WERI-Rb-1 (cell line): ENCODE measurements at regions not wholly inside any gene's neighbourhood (a gene's known extent, or its start where the extent isn't known, plus 50 kb on each side); places are given as distances from the start of the nearest gene placed in this dataset.

Source experiments
- DNase-seq: peaks from one replicate; pipeline ENCODE4 v3.0.0-alpha.2; 2020
- H3K27ac ChIP-seq: fragments of 250-450 bp; sonication (Bioruptor Pico); 2 replicates; pipeline ENCODE4 v1.5.1; 2020; ENCODE audit warnings: mild to moderate bottlenecking, moderate library complexity
- H3K27me3 ChIP-seq: fragments of 250-450 bp; sonication (Bioruptor Pico); 2 replicates; pipeline ENCODE4 v1.5.1; 2021; ENCODE audit warnings: mild to moderate bottlenecking, low read depth, moderate library complexity; ENCODE audit not compliant: insufficient read depth, severe bottlenecking
- H3K36me3 ChIP-seq: fragments of 250-450 bp; sonication (Bioruptor Pico); 2 replicates; pipeline ENCODE4 v1.5.1; 2020; ENCODE audit warnings: mild to moderate bottlenecking, moderate library complexity
- H3K4me3 ChIP-seq: 2 replicates; pipeline ENCODE4 v1.5.1; 2011; ENCODE audit warnings: low read depth, mild to moderate bottlenecking, control low read depth, low read length
- H3K9me3 ChIP-seq: fragments of 250-450 bp; sonication (Bioruptor Pico); 2 replicates; pipeline ENCODE4 v1.5.1; 2021; ENCODE audit warnings: mild to moderate bottlenecking, moderate library complexity; ENCODE audit not compliant: severe bottlenecking
- TF ChIP-seq, protein P1 (sequence below): IDR thresholded peaks from 2 replicates; pipeline ENCODE4 v1.5.1; 2011; ENCODE audit warnings: low read depth, mild to moderate bottlenecking, control low read depth, inconsistent platforms, low read length

DNA sequence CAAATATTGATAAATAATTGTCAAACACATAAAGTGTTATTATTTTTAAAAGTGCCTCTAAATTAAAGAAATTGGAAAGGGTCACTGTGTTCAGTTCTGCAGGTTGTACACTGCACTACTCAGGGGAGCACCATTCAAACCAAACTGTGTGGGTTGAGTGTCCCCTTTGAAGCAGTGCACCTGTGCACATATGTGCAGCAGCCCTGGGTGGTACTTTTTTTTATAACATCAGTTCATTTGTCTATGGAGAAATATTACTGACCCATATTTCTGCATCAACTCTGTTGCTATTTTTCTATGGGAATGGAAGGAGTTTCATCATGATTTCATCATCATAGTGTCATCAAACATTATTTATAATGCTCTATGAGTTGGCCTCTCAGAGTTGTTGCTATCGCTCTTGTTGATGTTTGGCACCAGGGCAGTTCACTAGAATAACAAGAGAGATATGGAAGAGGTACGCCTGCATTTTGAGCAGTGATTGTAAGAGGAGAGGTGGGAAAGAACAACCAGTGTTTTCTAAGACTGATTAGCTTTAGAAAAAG, 457.6 kb downstream of the TFAP2A start:
- Histone ChIP-seq H3K36me3 (no peaks in the 10 kb centered on the region), H3K27ac (no peak overlapping the region), H3K27me3 (no peaks in the 10 kb centered on the region), H3K9me3 (no peaks in the 10 kb centered on the region), H3K4me3 (no peak overlapping the region)
- no peak for DNase-seq
- TF ChIP-seq, protein P1, sequence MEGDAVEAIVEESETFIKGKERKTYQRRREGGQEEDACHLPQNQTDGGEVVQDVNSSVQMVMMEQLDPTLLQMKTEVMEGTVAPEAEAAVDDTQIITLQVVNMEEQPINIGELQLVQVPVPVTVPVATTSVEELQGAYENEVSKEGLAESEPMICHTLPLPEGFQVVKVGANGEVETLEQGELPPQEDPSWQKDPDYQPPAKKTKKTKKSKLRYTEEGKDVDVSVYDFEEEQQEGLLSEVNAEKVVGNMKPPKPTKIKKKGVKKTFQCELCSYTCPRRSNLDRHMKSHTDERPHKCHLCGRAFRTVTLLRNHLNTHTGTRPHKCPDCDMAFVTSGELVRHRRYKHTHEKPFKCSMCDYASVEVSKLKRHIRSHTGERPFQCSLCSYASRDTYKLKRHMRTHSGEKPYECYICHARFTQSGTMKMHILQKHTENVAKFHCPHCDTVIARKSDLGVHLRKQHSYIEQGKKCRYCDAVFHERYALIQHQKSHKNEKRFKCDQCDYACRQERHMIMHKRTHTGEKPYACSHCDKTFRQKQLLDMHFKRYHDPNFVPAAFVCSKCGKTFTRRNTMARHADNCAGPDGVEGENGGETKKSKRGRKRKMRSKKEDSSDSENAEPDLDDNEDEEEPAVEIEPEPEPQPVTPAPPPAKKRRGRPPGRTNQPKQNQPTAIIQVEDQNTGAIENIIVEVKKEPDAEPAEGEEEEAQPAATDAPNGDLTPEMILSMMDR = no peak

DNA sequence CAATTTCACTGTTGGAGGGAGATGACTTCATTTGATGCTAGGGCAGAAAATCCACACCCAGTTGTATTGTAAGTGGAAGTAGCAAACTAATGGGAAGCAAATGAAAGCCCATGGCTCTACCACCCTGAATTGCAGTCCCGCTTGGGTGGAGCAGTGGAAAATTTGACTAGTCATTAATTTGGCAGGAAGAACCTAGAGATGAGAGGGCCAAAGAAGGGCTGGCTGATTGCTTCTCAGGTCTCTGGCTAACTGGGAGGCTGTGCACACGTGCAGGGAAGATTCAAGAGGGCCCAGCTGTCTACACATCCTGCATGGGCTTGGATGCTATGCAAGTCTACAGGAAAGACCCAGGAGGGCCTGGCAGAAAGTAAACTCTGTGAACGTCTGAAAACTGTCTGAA, 466.2 kb downstream of the TFAP2A start:
- Histone ChIP-seq H3K27ac (no peak overlapping the region), H3K9me3 (no peaks in the 10 kb centered on the region), H3K27me3 (no peaks in the 10 kb centered on the region), H3K4me3 (no peak overlapping the region), H3K36me3 (no peaks in the 10 kb centered on the region)
- no peak for DNase-seq
- TF ChIP-seq, protein P1 = no peak

DNA sequence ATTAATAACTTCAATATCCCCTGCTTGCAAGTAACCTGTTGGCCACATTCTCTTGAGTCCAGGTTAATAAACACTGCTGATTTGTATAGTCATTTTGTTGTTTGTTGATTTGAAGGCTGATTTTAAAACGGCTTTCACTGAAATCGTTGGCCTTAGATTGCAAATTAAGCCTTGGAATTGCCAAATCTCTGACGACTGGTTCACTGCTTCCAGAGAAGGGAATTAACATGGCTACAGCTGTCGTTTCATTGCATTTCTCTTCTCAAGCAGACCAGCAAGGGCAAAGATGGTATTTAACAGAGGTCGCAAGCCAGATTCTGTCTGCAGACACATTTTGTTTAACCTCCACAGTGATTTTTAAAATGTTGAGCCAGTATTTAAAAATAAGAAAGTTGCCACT, 470.9 kb downstream of the TFAP2A start:
- Histone ChIP-seq H3K4me3 (no peak overlapping the region), H3K36me3 (no peaks in the 10 kb centered on the region), H3K27me3 (no peaks in the 10 kb centered on the region), H3K27ac (no peak overlapping the region), H3K9me3 (no peaks in the 10 kb centered on the region)
- TF ChIP-seq, protein P1 = no peak
- DNase-seq = no peak

DNA sequence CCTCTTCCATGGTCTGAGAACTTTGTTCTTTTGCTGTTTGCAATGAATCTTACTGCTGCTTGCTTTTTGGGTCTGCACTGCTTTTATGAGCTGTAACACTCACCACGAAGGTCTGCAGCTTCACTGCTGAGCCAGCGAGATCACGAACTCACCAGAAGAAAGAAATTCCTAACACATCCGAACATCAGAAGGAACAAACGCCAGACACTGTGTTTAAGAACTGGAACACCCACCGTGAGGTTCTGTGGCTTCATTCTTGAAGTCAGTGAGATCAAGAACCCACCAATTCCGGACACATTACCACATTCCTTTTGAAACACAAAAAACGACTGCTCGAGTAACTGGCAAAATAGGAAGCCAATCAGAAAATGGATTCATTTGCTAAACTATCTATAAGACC, 471.8 kb downstream of the TFAP2A start:
- H3K9me3 ChIP-seq = no peaks in the 10 kb centered on the region
- no peak for DNase-seq
- H3K36me3 ChIP-seq = no peaks in the 10 kb centered on the region
- H3K4me3 ChIP-seq = no peak overlapping the region
- no peak overlapping the region for H3K27ac ChIP-seq
- no peaks in the 10 kb centered on the region for H3K27me3 ChIP-seq
- TF ChIP-seq, protein P1 = no peak

- Histone ChIP-seq H3K27me3 (no peaks in the 10 kb centered on the region), H3K4me3 (no peak overlapping the region), H3K36me3 (no peaks in the 10 kb centered on the region), H3K27ac (no peak overlapping the region), H3K9me3 (no peaks in the 10 kb centered on the region)
- DNase-seq = no peak
- TF ChIP-seq, protein P1 = no peak
Measured at GRCh38 chr6:9942131-9942530, 472.7 kb downstream of the TFAP2A start.

DNA sequence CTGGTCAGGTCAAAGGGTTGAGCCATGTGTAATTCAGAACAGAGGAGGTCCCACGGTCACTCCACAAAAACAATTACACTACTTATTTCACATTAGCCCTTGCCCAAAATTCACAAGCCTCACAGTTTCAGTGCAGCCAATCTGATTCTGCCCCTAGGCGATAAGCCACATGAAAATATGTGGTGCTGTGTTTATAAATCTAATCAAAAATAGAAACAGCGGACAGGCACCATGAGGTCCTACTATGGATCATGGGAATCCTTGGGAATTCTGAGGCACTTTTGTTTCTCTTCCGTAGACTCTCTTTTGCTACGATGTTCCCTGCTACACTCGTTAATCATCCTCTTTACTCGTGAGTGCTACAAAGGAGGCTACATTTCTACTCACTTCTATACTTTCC, 476.1 kb downstream of the TFAP2A start:
- Histone ChIP-seq H3K4me3 (no peak overlapping the region), H3K27ac (no peak overlapping the region), H3K27me3 (no peaks in the 10 kb centered on the region), H3K36me3 (no peaks in the 10 kb centered on the region), H3K9me3 (no peaks in the 10 kb centered on the region)
- DNase-seq = no peak
- TF ChIP-seq, protein P1 = no peak
